HG03039 (cell line): ENCODE measurements at regions not wholly inside any gene's neighbourhood (a gene's known extent, or its start where the extent isn't known, plus 50 kb on each side); places are given as distances from the start of the nearest gene placed in this dataset.
"Not testable (repeated sequence)": the region's sequence is repeated elsewhere in the genome, so short reads cannot be mapped to it uniquely, and the experiment has no call there.

Source experiments
- ATAC-seq: cut with Tn5 transposase; IDR thresholded peaks from one replicate; pipeline ENCODE4 v1.9.1; 2021; ENCODE audit warnings: mild to moderate bottlenecking, moderate library complexity; ENCODE audit not compliant: unreplicated experiment

DNA sequence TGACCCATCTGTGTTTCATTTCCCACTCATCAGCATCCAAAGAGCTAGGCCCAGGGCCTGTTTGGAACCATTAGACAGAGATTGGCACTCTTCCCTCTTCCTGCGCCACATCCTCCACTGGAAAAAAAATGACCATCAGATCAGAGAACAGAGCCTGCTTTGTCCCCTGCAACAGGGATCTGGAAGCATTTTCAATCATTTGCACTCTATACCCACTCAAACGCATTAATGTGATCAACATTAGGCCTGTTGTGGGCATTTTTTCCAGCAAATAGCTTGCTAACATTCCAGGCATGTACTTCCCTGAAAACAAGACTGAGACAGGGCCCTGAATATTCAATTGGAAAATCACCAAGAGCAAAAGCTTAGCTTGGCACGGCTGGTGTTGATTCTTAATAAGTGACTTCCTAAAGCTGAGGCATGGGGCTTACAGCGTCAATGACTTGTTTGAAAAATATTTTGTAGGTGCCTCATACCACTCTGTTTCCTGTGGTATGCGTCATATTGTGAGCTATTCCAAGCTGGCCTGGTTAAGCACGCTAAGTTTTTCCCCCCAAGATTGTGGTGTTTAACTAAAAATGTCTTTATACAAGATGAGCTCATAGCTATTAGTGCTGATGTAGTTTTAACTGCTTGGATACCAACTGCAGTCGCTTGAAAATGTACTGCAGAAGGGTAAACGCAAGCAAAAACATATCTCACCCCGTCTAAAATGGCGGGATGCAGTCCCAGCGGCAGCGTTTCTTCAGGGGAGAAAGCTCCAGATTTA, 404.4 kb downstream of the SPRY2 start:
- no peak for ATAC-seq

DNA sequence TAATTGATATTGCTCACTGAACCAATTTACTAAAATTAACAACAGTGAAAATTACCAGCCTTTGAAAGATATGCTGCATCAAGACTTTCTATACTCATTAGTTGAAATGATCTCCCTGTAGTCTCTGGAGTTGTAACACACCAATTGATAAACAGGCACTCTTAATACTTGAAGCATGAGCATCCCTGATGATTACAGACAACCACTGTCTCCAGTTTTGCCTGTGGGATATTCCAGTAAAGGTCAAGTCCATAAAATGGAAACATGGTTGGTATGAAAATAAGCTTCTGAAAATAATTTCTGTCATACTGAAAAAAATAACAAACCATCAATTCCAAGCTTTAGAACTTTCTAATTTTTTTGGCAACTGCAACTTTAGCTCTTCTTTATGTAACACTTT, 405.8 kb downstream of the SPRY2 start:
- ATAC-seq = no peak

DNA sequence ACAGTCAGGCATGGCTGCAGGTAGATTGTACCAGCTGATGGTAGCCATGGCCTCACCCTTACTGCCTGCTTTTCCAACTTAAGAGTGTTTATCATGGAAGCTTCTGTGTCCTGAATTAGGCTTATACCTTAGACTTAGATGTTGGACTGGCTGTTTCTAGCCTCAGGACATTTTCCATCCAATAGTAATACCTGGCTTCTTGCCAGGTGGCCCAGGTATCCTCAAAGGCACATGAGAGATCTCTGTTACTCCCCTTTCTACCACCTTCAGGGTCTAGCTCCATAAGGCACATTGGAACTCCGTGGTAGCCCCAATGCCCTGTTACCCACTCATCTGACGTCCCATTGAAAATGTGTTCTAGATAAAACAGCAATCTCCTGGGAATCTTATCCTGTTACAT, 407.5 kb downstream of the SPRY2 start:
- no peak for ATAC-seq

DNA sequence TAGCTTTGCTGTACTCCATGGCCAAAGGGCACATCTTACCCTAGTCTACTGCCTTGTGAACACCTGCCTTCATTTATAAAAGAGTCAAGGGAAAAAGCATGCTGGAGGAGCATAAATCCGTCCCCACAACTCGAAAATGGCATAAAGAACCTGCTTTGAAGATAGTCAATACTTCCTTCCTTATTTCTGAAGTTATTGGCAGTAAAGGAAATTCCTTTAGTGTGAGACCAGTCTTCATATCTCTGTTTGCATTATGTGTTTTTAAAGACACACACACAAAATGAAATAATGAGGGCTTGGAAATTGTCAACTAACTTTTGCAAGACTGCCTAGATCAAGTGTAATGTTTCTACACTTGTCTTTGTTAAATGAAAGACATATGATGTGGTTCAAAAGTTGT, 408.4 kb downstream of the SPRY2 start:
- ATAC-seq = no peak

DNA sequence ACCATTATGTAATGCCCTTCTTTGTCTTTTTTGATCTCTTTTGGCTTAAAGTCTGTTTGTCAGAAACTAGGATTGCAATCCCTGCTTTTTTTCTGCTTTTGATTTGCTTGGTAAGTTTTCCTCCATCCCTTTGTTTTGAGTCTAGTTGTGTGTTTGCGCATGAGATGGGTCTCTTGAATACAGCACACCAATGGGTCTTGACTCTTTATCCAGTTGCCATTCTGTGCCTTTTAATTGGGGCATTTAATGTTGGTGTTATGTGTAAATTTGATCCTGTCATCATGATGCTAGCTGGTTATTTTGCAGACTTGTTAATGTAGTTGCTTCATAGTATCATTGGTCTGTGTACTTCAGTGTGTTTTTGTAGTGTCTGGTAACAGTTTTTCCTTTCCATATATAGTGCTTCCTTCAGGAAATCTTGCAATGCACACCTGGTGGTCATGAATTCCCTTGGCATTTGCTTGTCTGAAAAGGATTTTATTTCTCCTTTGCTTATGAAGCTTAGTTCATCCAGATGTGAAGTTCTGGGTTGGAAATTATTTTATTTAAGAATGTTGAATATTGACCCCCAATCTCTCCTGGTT, 416.9 kb downstream of the SPRY2 start:
- not testable (repeated sequence) for ATAC-seq

DNA sequence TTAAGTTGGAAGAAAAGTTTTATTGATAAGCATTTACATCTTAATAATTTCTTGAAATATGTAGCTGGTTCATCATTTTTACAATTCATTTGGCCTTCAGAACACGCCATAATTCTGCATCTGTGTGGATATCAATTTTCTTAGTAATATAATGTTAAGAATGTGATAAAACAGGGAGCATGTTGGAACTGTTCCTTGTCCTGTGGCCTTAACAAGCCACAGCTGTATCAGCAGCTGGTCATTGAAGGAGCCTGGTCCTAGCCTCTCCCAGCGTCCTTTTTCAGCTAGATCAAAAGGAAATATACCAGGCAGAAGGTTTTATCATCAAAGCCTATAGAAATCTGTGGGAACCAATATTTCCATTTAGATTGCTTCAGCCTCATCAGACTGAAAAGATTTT, 421.8 kb downstream of the SPRY2 start:
- ATAC-seq = no peak

DNA sequence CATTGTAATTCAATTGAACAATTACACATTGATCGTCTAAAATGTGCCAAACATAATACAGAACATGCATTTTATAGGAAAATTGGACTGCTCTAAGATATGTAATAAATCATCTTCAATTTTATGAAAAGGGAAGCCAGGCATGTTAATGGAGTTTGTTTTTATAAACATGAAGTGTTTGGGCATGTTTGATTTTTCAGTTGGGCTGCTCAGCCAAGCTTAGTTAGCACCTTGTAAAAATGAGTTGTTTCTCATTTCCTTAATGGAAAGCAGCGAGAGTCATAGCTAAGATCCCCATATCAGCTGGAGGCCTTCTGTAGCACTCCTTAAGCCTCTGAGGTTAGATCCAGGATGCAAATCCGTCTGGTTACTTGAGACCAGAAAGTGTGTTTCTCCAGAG, 422.3 kb downstream of the SPRY2 start:
- no peak for ATAC-seq

DNA sequence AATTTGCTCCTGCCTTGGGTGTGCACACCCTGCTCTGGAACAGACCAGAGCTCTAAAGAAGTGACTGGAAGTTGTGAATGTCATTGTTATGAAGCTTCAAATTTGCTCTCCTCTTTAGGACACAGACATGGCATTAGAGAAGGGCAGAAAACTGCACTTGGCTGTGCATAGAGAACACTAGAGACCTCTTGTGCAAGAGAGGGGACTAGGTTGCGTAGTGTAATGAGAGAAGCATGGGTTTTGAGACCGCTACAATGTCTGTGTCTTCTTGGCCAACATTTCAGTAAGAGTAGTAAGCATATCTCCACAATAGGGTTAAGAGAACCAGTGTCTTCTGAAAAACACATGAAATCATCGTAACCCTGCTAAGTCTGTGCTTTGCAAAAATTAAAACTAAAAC, 423.3 kb downstream of the SPRY2 start:
- ATAC-seq = no peak

DNA sequence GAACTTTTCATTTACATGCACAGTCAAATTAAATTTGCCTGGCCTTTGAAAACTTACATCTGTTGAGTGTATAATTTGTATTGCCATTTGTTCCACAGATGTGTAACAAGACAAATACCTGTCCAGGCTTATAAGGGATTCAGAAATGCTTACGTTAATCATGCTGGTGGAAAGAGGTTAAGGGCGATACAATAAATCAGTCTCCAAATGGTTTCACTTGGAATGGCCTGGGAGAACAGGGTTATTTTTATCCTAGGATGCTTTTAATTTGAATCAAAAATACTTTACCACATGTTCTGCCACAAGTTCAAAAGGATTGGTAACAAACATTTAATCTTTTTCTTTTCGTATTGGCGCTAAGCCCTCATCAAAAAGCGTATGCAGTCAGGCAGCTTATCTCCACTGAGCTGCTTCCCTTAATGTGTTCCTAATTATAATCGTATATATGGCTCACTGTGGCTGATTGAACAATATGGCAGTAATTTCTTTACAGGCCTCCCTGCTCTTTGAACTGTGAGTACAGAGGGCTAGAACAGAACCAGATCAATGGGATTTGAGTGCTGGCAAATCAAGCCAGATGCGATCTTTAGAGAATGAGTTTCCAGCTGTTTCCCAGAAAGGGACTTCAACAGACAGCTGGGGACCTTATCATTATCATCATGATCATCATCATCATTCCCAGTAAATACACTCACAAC, 425.7 kb downstream of the SPRY2 start:
- ATAC-seq = no peak

DNA sequence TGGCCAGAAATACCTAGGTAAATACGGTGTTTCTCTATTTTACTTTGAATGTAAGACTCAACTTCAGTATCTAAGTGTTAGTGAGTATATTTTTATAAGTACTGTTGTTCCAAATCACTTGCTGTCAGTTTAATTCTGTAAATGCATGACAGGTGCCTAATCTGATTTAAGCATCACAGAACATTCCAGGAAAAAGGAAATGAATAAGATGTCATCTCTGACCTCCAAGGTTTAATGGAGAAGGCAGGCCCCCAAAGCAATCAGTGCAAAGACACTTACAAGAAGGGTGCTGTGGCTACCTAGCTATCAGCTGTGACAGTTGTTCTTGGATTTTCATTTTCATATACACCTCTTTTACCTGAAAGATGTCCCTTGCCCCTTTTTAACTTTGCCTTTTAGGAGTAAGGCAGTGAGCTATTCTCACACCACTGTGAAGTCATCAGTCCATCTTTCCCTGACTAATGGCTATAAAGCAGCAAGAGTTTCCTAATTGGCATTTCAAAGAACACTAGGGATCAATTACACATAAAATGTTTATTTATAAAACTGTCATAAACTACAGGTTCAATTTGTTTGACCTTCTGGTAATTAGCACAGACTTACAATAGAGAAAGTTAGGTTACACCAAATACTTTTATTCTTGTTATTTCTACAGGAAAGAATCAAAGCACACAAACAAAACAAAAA, 427.6 kb downstream of the SPRY2 start:
- no peak for ATAC-seq

DNA sequence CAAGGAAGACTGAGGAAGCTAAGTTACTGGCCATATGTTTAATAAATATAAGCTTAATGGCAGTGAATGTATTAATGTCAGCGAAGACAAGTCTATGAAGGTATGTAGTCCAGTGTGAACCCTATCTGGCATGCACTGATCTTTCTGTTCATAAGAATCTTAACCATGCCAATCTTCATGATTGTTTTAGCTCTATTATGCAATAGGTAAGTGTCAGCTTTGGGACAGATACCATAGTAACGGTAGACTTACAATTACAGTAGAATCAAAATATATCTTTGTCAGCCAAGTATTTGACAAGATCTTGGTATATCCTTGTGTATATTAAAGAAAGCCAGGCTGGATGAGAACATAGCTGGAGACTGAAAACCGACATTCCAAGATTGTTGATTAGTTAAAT, 428.5 kb downstream of the SPRY2 start:
- ATAC-seq = no peak

DNA sequence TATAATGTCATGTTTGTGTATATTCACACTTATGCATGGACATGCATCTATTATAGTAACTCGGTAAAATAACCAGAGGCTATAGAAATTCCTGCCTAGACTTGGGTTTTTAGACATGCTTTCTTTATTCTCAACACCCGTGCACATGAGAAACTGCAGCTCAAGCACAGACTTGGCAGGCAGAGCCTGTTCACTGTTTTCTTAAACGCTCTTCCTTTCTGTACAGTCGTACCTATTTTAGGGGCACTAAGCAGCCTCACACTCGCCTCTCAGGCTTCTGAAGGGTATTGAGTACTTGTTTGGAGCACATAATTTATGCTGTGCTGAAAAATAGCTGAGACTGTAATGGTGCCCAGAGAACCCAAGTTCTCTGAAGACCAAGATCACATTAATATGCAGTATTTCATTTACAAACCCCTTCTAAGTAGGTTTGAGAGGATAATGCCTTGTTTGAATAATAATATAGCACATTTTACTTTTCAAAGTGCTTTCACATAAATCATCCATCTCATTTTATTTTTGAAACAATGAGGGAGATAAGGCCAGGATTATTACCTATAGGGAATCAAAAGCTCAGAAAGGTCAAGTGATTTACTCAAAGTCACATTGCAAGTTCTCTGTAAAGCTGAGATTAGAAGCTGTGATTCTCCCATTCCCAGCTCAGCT, 429.9 kb downstream of the SPRY2 start:
- no peak for ATAC-seq

DNA sequence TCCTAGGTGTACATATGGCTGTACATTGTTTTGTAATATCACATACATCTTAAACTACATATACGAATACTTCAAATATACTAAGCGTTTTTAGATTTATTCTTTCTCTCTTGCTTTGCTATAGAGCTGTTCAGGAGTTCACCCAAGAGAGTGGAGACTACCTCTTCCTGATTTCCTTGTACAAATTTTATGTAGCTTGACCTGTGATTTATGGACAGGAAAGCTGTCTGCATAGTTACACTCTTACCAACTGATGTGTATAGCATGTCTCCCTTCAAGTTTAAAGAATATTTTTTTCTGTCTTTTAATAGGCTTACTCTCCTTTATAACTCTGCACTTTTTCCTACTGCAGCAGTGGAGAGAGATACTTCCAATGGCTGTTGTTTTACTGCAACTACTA, 428.7 kb downstream of the NDFIP2 start:
- ATAC-seq = no peak

DNA sequence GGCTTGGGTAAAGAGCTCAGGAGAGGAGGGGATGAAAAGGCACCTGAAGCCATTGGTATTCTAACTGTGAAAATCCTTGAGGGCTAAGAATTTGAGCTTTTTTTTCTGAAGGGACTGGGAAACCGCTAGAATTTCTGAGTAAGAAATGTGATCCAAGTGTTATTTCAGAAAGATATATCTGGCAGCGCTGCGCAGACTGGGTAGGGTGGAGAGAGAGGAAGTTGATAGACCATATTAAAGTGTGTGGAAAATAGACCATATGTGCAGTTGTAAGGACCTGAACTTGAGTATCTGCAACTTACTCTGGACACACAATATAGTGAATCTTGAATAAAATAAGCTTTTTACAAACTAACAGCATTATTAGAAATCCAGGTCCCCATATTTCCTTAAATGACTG, 427.4 kb downstream of the NDFIP2 start:
- ATAC-seq = no peak

DNA sequence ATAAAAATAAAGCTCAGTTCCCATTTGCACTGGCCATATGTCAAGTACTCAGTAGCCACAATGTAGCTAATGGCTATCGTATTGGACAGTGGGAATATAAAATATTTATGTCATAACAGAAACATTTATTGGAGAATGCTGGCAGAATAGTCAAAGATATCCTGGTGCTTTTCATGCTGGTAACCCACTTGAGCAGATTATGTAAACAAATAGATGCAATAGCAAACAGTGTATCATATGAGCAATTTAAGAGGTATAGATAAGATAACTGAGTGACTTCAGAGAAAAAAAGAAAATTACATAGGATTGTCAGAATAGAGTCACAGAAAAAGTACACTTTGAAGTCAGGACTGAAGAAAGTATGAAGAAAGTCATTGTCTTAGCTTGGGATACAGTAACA, 426.6 kb downstream of the NDFIP2 start:
- ATAC-seq = no peak

DNA sequence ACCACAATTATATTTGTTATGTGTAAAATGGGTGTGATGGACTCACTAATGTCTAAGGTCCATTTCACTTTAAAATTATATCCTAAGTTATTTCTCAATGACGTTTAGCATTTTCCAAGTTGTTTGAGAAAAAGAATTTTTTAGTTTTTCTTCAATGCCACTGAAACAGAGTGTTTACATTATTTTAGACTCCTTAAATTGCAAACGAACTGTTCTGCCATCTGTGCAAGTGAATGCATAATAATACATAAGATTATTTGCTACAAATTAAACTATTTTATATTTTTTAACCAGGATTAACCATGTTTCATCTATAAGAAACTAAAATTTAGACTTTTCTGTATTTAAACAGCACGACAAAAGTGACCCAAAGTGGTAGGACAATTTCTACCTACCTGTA, 425.4 kb downstream of the NDFIP2 start:
- ATAC-seq = no peak

DNA sequence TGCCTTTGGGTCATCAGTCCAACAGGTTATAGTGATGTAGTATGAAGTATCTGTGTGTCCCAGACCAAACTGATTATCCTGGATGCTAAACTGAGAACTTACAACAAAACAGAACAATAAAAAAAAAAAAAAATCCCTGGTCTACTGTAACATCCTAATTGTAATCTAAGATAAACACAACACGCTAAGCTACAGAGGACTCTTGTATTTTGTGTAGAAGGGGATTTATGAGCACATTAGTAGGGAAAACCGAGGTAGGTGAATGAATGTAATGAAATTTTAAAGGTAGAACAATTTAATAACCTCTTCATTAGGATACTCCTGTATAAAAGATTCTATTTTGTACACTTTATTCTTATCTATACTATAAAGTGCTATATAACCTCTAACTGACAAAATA, 424.1 kb downstream of the NDFIP2 start:
- no peak for ATAC-seq

DNA sequence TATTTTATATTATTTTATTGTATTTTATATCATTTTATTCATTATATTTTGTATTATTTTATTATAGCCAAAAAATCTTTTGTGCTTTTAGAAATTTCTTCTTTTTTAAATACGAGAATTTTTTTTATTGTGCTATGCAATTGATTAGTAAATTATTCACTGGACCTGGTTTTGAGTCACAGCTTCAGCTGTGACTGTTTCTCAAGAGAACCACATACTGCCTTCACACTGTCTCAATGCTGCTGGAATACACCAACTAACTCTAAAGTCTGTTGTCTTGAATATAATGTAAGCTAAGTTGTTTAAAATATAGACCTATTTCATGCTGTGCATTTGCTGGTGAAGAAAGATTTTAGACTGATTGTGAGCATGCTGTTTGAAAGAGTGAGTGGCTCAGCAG, 423.6 kb downstream of the NDFIP2 start:
- no peak for ATAC-seq

DNA sequence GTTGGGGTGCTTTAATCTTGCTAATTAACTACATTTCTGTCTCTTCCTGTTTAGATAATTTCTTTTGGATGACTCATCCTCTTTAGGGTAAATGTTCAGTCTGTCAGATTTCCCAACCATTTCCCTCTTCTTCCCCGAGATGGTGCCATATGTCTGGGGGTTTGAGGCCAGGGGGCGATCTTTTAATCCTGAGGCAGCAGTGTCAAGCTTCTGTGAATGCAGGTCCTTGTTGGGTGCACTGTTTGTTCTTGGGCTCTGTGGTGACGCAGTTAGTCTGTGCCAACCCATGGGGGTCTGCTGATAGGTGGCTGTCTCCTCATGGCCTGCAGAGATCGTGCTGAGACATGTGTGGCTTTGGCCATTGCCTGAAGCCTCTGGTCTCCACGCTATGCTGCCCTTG, 420.4 kb downstream of the NDFIP2 start:
- ATAC-seq = no peak

DNA sequence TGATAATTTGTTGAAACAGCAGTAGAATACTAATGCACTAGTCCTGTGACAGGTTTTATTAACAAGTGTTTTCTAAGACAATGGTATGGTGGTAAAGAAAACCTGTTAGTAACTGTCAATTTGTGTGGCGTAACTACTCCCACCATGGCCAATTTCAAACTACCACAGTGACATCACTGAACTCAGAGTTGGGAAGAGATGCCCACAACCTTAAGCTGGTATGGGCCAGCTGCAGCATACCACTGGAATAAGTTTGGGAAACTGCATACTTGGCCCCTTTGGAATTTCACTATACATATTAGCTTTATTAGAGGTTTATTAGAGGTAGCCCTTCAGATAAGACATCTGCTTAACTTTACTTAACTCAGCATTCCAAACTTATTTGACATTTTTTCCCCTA, 419.4 kb downstream of the NDFIP2 start:
- ATAC-seq = no peak

DNA sequence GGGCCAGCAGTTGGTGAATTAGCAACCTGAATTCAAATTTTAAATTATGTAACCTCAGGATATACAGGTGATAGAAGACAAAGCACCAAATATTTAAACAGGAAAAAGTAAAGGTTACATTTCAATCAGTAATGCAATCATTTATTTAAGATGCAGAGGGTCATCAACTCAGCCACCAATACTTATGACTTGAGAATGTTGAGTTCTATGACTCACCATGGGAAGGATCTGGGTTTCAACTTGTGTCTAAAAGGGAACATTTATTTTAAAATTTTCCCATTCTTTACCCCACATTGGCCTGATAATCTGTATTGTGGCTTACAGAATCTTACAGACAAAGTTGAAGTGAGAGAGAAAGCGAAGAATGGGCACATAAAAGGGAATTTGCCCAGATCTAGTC, 418.0 kb downstream of the NDFIP2 start:
- ATAC-seq = no peak
